Esophagus squamous epithelium (tissue), 4 donors: ENCODE measurements at regions not wholly inside any gene's neighbourhood (a gene's known extent, or its start where the extent isn't known, plus 50 kb on each side); places are given as distances from the start of the nearest gene placed in this dataset.

Source experiments
- POLR2A ChIP-seq, 4 donors: fragments of 450-650 bp; IDR thresholded peaks; one replicate each; pipeline ENCODE4 v1.6.1; 2017; ENCODE audit warnings: antibody characterized with exemption in 4 of 4, mild to moderate bottlenecking in 4 of 4, moderate library complexity in 3 of 4
- TF ChIP-seq, protein P1 (sequence below), 6 experiments: fragments of 450-650 bp in 4 of 6; fragments of 200-600 bp in 2 of 6; sonication (generic) in 2 of 6; IDR thresholded peaks; one replicate each; pipeline ENCODE4 v1.5.1; 2016 to 2019; ENCODE audit warnings: antibody characterized with exemption in 6 of 6, mild to moderate bottlenecking in 4 of 6, moderate library complexity in 4 of 6

DNA sequence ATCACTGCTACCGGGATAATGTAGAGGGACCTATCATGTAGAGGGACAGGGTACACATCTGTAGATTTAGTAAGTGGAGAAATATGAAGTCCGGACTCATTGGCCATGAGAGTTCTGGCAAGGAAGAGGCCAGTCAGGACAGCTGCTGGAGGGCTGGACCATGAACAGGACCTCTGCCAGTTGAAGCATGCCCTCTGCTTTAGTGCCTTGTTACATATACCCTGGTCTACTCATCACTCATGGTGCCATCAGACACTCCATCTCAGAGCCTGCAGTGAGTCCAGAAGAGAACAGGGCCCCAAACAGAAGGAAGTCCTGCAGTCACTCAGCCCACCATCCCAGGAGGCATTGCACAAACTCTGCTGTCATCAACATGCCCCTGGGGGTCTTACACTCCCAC is 54.7 kb upstream of the CA12 start:
- TF ChIP-seq, protein P1, sequence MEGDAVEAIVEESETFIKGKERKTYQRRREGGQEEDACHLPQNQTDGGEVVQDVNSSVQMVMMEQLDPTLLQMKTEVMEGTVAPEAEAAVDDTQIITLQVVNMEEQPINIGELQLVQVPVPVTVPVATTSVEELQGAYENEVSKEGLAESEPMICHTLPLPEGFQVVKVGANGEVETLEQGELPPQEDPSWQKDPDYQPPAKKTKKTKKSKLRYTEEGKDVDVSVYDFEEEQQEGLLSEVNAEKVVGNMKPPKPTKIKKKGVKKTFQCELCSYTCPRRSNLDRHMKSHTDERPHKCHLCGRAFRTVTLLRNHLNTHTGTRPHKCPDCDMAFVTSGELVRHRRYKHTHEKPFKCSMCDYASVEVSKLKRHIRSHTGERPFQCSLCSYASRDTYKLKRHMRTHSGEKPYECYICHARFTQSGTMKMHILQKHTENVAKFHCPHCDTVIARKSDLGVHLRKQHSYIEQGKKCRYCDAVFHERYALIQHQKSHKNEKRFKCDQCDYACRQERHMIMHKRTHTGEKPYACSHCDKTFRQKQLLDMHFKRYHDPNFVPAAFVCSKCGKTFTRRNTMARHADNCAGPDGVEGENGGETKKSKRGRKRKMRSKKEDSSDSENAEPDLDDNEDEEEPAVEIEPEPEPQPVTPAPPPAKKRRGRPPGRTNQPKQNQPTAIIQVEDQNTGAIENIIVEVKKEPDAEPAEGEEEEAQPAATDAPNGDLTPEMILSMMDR (IDR thresholded peaks at IDR 0.05), result no peak
- no peak for TF ChIP-seq POLR2A (IDR thresholded peaks at IDR 0.05)
